ENCODE measurements at regions not wholly inside any gene's neighbourhood (a gene's known extent, or its start where the extent isn't known, plus 50 kb on each side); places are given as distances from the start of the nearest gene placed in this dataset.

DNA sequence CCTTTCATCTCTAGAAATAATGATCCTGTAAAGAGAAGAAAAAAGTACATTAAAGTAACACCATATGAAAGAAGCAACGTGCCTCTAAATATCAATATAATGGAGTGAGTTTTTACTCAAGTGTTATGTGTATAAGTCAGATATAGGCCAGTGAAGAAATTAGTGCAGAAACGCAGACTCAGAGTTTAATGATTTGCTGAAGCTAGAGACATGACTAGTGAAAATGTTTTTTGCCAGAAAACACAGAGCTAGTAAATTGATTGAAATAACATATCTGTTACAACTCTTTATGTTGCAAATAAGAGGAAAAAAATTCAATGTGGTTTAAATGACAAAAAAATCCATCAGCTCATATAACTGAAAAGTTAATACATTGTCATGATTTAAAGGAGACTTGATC, 217.2 kb upstream of the NXPH2 start:
- TF ChIP-seq, protein P1, sequence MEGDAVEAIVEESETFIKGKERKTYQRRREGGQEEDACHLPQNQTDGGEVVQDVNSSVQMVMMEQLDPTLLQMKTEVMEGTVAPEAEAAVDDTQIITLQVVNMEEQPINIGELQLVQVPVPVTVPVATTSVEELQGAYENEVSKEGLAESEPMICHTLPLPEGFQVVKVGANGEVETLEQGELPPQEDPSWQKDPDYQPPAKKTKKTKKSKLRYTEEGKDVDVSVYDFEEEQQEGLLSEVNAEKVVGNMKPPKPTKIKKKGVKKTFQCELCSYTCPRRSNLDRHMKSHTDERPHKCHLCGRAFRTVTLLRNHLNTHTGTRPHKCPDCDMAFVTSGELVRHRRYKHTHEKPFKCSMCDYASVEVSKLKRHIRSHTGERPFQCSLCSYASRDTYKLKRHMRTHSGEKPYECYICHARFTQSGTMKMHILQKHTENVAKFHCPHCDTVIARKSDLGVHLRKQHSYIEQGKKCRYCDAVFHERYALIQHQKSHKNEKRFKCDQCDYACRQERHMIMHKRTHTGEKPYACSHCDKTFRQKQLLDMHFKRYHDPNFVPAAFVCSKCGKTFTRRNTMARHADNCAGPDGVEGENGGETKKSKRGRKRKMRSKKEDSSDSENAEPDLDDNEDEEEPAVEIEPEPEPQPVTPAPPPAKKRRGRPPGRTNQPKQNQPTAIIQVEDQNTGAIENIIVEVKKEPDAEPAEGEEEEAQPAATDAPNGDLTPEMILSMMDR (IDR thresholded peaks at IDR 0.05): no peak
- TF ChIP-seq POLR2A (IDR thresholded peaks at IDR 0.05): no peak
